ENCODE measurements at regions not wholly inside any gene's neighbourhood (a gene's known extent, or its start where the extent isn't known, plus 50 kb on each side); places are given as distances from the start of the nearest gene placed in this dataset.

DNA sequence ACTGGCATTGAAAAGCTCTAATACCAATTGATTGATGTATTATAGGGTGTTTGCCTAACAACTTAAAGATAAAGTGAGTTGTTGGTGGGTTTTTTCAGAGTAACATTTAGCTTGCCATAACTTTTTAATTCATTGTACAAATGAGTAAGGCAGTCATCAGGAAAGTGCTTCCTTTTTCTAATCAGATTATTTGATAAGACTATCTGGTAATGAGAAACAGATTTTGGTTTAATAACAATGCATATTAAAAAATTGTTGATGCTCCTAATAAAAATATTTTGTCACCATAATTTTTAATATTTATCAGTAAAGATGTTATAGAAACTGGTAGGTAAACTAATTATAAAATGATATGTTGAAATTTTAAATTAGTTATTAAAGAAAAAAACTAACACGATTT is 51.3 kb downstream of the BLTP1 start:
- no peak overlapping the region for H3K27ac ChIP-seq
- TF ChIP-seq, protein P1, sequence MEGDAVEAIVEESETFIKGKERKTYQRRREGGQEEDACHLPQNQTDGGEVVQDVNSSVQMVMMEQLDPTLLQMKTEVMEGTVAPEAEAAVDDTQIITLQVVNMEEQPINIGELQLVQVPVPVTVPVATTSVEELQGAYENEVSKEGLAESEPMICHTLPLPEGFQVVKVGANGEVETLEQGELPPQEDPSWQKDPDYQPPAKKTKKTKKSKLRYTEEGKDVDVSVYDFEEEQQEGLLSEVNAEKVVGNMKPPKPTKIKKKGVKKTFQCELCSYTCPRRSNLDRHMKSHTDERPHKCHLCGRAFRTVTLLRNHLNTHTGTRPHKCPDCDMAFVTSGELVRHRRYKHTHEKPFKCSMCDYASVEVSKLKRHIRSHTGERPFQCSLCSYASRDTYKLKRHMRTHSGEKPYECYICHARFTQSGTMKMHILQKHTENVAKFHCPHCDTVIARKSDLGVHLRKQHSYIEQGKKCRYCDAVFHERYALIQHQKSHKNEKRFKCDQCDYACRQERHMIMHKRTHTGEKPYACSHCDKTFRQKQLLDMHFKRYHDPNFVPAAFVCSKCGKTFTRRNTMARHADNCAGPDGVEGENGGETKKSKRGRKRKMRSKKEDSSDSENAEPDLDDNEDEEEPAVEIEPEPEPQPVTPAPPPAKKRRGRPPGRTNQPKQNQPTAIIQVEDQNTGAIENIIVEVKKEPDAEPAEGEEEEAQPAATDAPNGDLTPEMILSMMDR (conservative IDR thresholded peaks at IDR 0.05) = no peak

DNA sequence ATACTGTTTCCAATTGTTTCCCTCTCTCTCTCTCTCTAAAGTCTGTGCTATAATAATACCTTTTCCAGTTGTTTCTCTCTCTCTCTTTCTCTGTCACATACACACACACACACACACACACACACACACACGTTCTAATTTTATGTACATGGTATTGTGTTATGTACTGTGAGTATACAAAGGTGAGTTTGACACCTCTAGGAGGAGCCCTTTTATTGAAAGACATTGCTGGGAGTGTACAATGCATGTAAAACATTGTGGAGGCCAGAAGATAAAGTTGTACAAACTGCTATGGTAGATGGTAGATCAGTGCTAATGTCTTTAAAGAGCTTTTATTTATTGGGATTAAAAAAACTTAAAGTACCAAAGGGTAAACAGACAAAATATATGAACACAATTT is 53.6 kb downstream of the BLTP1 start:
- H3K27ac ChIP-seq = no peak overlapping the region
- TF ChIP-seq, protein P1 (conservative IDR thresholded peaks at IDR 0.05) = peak; percentile 48

DNA sequence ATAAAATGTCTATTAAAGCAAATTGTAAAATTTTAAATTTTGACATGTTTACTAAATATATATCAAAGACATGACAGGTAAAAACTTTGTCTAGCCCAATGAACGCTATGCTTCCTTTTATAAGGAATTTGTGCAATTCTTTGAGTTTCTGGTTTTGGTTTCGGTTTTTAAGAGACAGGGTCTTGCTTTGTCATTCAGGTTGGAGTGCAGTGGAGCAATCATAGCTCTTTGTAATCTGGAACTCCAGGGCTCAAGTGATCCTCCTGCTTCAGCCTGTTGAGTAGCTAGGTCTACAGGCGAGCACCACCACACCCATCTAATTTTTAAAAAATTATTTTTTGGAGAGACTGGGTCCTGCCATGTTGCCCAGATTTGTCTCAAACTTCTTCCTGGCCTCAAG is 60.7 kb downstream of the BLTP1 start:
- TF ChIP-seq, protein P1 (conservative IDR thresholded peaks at IDR 0.05) = no peak
- no peak overlapping the region for H3K27ac ChIP-seq

DNA sequence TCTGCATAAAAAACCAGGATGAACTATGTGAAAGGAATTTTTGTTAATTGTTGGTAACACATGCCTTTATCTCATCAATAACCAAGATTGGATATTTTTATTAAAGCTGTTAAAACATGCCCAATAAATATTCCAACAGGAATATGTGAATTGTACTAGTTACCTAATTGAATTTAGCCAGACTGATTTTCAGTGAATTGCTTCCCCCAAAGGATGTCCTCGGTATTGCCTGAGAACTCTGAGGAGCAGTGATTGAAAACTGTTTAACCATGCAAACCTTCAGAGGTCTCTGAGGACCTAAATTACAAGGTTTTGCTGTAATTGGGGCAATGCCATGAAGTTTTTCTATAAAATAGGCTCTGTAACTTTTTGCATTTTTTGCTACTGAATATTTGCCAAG is 66.6 kb downstream of the BLTP1 start:
- H3K27ac ChIP-seq = no peak overlapping the region
- TF ChIP-seq, protein P1 (conservative IDR thresholded peaks at IDR 0.05) = peak; percentile 36

DNA sequence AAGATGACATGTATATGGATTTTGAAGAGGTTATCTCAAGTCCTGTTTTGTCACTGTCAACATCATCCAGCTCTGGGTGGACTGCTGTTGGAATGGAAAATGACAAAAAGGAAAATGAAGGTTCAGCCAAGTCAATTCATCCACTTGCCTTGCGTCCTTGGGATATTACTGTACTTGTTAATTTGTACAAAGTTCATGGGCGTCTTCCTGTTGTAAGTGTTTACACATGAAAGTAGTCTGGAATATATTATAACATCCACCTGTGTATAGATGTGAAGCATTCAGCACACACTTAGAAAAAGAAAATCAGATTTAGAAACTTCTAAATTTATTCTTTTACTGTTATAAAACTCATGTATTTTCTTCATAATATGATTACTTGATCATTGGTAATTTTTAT is 67.2 kb downstream of the BLTP1 start:
- TF ChIP-seq, protein P1 (conservative IDR thresholded peaks at IDR 0.05) = no peak
- no peak overlapping the region for H3K27ac ChIP-seq

DNA sequence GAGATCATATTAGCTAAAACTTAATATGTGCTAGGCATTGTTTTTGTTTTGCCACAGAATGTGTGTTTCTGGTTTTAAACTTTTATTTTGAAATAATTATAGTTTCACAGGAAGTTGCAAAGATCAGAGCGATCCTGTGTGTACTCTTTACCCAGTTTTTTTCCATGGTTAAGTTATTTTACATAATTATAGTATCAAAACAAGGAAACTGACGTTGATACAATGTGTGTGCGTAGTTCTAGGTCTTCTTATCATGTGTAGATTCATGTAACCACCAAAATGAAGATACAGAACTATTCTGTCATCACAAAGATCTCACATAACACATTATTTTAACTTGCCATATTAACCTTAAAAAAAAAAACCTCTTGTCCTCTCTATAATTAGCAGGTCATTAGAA is 69.2 kb downstream of the BLTP1 start:
- TF ChIP-seq, protein P1 (conservative IDR thresholded peaks at IDR 0.05) = no peak
- H3K27ac ChIP-seq = no peak overlapping the region

DNA sequence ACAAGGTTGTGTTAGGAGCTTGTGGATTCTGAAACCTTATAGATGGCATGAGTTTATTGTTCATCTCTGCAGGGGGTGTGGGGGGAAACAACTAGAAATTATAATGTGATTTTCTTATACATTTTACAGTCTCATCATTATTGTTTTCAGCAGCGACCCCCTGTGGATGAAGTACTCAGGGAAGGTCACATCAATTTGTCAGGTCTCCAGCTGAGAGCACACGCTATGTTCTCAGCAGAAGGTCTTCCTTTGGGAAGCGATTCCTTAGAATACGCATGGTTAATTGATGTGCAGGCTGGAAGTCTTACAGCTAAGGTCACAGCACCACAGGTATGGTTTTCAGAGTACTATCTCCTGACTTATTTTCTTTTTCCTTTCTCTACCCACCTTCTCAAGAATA is 72.2 kb downstream of the BLTP1 start:
- TF ChIP-seq, protein P1 (conservative IDR thresholded peaks at IDR 0.05) = no peak; the same call in 1 of the 2 replicates
- no peak overlapping the region for H3K27ac ChIP-seq

DNA sequence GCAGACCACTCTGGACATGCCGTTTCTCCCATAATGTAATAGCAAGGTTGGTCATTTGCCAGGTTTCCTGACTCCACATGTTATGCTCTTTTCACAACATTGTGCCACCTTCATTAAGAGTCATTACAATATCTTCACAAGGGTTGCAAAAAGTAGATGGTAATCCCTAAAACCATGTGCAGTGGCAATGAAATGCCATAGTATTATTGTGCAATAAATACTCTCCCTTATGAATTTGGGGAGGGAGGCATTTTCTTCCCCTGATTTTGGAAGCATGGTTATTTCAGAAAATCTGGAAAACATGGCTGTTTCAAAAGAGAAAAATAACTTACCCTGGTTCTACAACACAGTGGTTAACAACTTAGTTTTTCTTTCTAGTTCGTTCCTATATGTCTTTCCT is 75.1 kb downstream of the BLTP1 start:
- H3K27ac ChIP-seq = no peak overlapping the region
- TF ChIP-seq, protein P1 (conservative IDR thresholded peaks at IDR 0.05) = no peak
